Astrocyte (in vitro differentiated cells and primary cell): ENCODE measurements at regions not wholly inside any gene's neighbourhood (a gene's known extent, or its start where the extent isn't known, plus 50 kb on each side); places are given as distances from the start of the nearest gene placed in this dataset.

ENCODE experiments used
- DNase-seq: peaks from one replicate; pipeline ENCODE4 v3.0.0-alpha.2; 2010; ENCODE audit warnings: low read depth
- FAIRE-seq: peaks from 2 replicates; lab custom pipeline; 2011; peaks lifted over from hg19 to GRCh38; lab: Jason Lieb, UNC
- H2AFZ ChIP-seq: 2 replicates; pipeline ENCODE4 v1.6.0; 2012; ENCODE audit warnings: low read depth, low read length, inconsistent platforms
- H3K27ac ChIP-seq: 2 replicates; pipeline ENCODE4 v1.5.1; 2011; ENCODE audit warnings: low read depth, low read length, inconsistent platforms
- H3K27me3 ChIP-seq: 2 replicates; pipeline ENCODE4 v1.6.0; 2011; ENCODE audit warnings: low read length, inconsistent platforms; ENCODE audit not compliant: insufficient read depth
- H3K36me3 ChIP-seq: 2 replicates; pipeline ENCODE4 v1.5.1; 2011; ENCODE audit warnings: low read length, inconsistent platforms; ENCODE audit not compliant: insufficient read depth
- H3K4me1 ChIP-seq: 2 replicates; pipeline ENCODE4 v1.5.1; 2011; ENCODE audit warnings: low read length, inconsistent platforms; ENCODE audit not compliant: insufficient read depth
- H3K4me2 ChIP-seq: 2 replicates; pipeline ENCODE4 v1.6.0; 2012; ENCODE audit warnings: low read length, inconsistent platforms
- H3K4me3 ChIP-seq: 2 replicates; pipeline ENCODE4 v1.5.1; 2011; ENCODE audit warnings: low read depth, mild to moderate bottlenecking, low read length, inconsistent platforms; ENCODE audit not compliant: insufficient read depth
- H3K79me2 ChIP-seq: 2 replicates; pipeline ENCODE4 v1.6.0; 2012; ENCODE audit warnings: mild to moderate bottlenecking, low read length, inconsistent platforms; ENCODE audit not compliant: insufficient read depth
- H3K9ac ChIP-seq: 2 replicates; pipeline ENCODE4 v1.6.0; 2012; ENCODE audit warnings: mild to moderate bottlenecking, low read length, inconsistent platforms
- H3K9me3 ChIP-seq: 2 replicates; pipeline ENCODE4 v1.5.1; 2012; ENCODE audit warnings: low read depth, mild to moderate bottlenecking, low read length, inconsistent platforms; ENCODE audit not compliant: insufficient read depth
- H4K20me1 ChIP-seq: 2 replicates; pipeline ENCODE4 v1.6.0; 2012; ENCODE audit warnings: low read length, inconsistent platforms; ENCODE audit not compliant: insufficient read depth
- H3K27ac Mint-ChIP-seq: one replicate; pipeline ENCODE4 v1.8.0; 2021; ENCODE audit warnings: mild to moderate bottlenecking, mixed read lengths; ENCODE audit not compliant: unreplicated experiment
- H3K27me3 Mint-ChIP-seq: one replicate; pipeline ENCODE4 v1.8.0; 2021; ENCODE audit warnings: low read depth, mixed read lengths; ENCODE audit not compliant: unreplicated experiment
- H3K36me3 Mint-ChIP-seq: one replicate; pipeline ENCODE4 v1.8.0; 2021; ENCODE audit warnings: low read depth, mixed read lengths; ENCODE audit not compliant: unreplicated experiment
- H3K4me1 Mint-ChIP-seq: one replicate; pipeline ENCODE4 v1.8.0; 2021; ENCODE audit warnings: low read depth, mixed read lengths; ENCODE audit not compliant: unreplicated experiment
- H3K4me3 Mint-ChIP-seq: one replicate; pipeline ENCODE4 v1.8.0; 2021; ENCODE audit warnings: mild to moderate bottlenecking, moderate library complexity, mixed read lengths; ENCODE audit not compliant: unreplicated experiment
- H3K9me3 Mint-ChIP-seq: one replicate; pipeline ENCODE4 v1.8.0; 2021; ENCODE audit warnings: mild to moderate bottlenecking, mixed read lengths; ENCODE audit not compliant: unreplicated experiment
- EZH2 ChIP-seq: IDR thresholded peaks from 2 replicates; pipeline ENCODE4 v1.6.1; 2012; ENCODE audit warnings: mild to moderate bottlenecking, low read length, inconsistent platforms; ENCODE audit not compliant: insufficient read depth
- TF ChIP-seq, protein P1 (sequence below): IDR thresholded peaks from 2 replicates; pipeline ENCODE4 v1.5.1; 2011; ENCODE audit warnings: low read depth, mild to moderate bottlenecking, inconsistent platforms, low read length, moderate library complexity; ENCODE audit not compliant: insufficient read depth

GRCh38 chr3:36193448-36193847 is 186.9 kb upstream of the STAC start:
- Mint-ChIP-seq H3K4me3 (no peak overlapping the region), H3K27ac (no peak overlapping the region), H3K36me3 (no peaks in the 10 kb centered on the region), H3K9me3 (no peaks in the 10 kb centered on the region), H3K27me3 (no peaks in the 10 kb centered on the region), H3K4me1 (no peaks in the 10 kb centered on the region)
- no peak for FAIRE-seq
- TF ChIP-seq, protein P1, sequence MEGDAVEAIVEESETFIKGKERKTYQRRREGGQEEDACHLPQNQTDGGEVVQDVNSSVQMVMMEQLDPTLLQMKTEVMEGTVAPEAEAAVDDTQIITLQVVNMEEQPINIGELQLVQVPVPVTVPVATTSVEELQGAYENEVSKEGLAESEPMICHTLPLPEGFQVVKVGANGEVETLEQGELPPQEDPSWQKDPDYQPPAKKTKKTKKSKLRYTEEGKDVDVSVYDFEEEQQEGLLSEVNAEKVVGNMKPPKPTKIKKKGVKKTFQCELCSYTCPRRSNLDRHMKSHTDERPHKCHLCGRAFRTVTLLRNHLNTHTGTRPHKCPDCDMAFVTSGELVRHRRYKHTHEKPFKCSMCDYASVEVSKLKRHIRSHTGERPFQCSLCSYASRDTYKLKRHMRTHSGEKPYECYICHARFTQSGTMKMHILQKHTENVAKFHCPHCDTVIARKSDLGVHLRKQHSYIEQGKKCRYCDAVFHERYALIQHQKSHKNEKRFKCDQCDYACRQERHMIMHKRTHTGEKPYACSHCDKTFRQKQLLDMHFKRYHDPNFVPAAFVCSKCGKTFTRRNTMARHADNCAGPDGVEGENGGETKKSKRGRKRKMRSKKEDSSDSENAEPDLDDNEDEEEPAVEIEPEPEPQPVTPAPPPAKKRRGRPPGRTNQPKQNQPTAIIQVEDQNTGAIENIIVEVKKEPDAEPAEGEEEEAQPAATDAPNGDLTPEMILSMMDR: no peak
- no peak for TF ChIP-seq EZH2
- H3K4me1 ChIP-seq: peaks cover 6% of the 10 kb centered on the region
- no peaks in the 10 kb centered on the region for H3K27me3 ChIP-seq
- H3K9me3 ChIP-seq: no peaks in the 10 kb centered on the region
- no peak overlapping the region for H3K4me3 ChIP-seq
- DNase-seq: no peak
- H4K20me1 ChIP-seq: no peaks in the 10 kb centered on the region
- H3K9ac ChIP-seq: no peak overlapping the region
- H3K79me2 ChIP-seq: no peaks in the 10 kb centered on the region
- no peaks in the 10 kb centered on the region for H3K36me3 ChIP-seq
- peak overlapping the region; percentile 24 for H2AFZ ChIP-seq
- H3K27ac ChIP-seq: no peak overlapping the region
- H3K4me2 ChIP-seq: no peak overlapping the region

- no peak overlapping the region for H3K27ac ChIP-seq
- FAIRE-seq: no peak
Measured at GRCh38 chr3:36196058-36196457, 184.2 kb upstream of the STAC start.

GRCh38 chr3:36197151-36197550 is 183.2 kb upstream of the STAC start:
- Mint-ChIP-seq H3K27me3 (no peaks in the 10 kb centered on the region), H3K4me3 (no peak overlapping the region), H3K9me3 (no peaks in the 10 kb centered on the region), H3K36me3 (no peaks in the 10 kb centered on the region), H3K4me1 (no peaks in the 10 kb centered on the region), H3K27ac (no peak overlapping the region)
- Histone ChIP-seq H3K4me2 (no peak overlapping the region), H3K36me3 (no peaks in the 10 kb centered on the region), H3K27me3 (no peaks in the 10 kb centered on the region), H3K27ac (no peak overlapping the region), H3K4me3 (no peak overlapping the region), H4K20me1 (no peaks in the 10 kb centered on the region), H3K79me2 (no peaks in the 10 kb centered on the region), H3K9me3 (no peaks in the 10 kb centered on the region), H2AFZ (no peak overlapping the region), H3K4me1 (peaks cover 6% of the 10 kb centered on the region), H3K9ac (no peak overlapping the region)
- TF ChIP-seq, protein P1: no peak
- TF ChIP-seq EZH2: no peak
- FAIRE-seq: no peak
- DNase-seq: no peak

More at GRCh38 chr3:36196058-36196457, 184.2 kb upstream of the STAC start:
- Histone ChIP-seq H3K27me3 (no peaks in the 10 kb centered on the region), H3K36me3 (no peaks in the 10 kb centered on the region), H3K79me2 (no peaks in the 10 kb centered on the region), H4K20me1 (no peaks in the 10 kb centered on the region), H3K4me2 (no peak overlapping the region), H3K4me3 (no peak overlapping the region), H3K4me1 (peaks cover 6% of the 10 kb centered on the region), H3K9ac (no peak overlapping the region), H3K9me3 (no peaks in the 10 kb centered on the region), H2AFZ (no peak overlapping the region)
- Mint-ChIP-seq H3K27me3 (no peaks in the 10 kb centered on the region), H3K4me3 (no peak overlapping the region), H3K27ac (no peak overlapping the region), H3K9me3 (no peaks in the 10 kb centered on the region), H3K4me1 (no peaks in the 10 kb centered on the region), H3K36me3 (no peaks in the 10 kb centered on the region)
- TF ChIP-seq EZH2: no peak
- TF ChIP-seq, protein P1: no peak
- no peak for DNase-seq
